UCSD-AML1 (cell line): ENCODE measurements at regions not wholly inside any gene's neighbourhood (a gene's known extent, or its start where the extent isn't known, plus 50 kb on each side); places are given as distances from the start of the nearest gene placed in this dataset.
A peak's percentile ranks its signal among the peaks of the same experiment; 100 is the strongest.

ENCODE experiments used
- DNase-seq: peaks from one replicate; lab custom pipeline; 2025; ENCODE audit not compliant: unreplicated experiment; lab: John Stamatoyannopoulos, UW

- DNase-seq, result no peak
These were observed 981.9 kb upstream of the TENM3 start for GRCh38 chr4:181261279-181261678.

GRCh38 chr4:181264893-181265292 is 978.3 kb upstream of the TENM3 start:
- no peak for DNase-seq

- DNase-seq, result no peak
These were observed 977.8 kb upstream of the TENM3 start for GRCh38 chr4:181265370-181265769.

GRCh38 chr4:181271116-181271640 is 972.0 kb upstream of the TENM3 start:
- DNase-seq, result no peak

- no peak for DNase-seq
These were observed 970.8 kb upstream of the TENM3 start for GRCh38 chr4:181272422-181272821.

GRCh38 chr4:181278941-181279340 is 964.3 kb upstream of the TENM3 start:
- DNase-seq, result no peak

GRCh38 chr4:181281451-181281850 is 961.8 kb upstream of the TENM3 start:
- DNase-seq, result no peak

GRCh38 chr4:181289198-181289597 is 954.0 kb upstream of the TENM3 start:
- DNase-seq, result peak; percentile 5

GRCh38 chr4:181291615-181292014 is 951.6 kb upstream of the TENM3 start:
- no peak for DNase-seq

- DNase-seq, result no peak
These were observed 950.2 kb upstream of the TENM3 start for GRCh38 chr4:181293014-181293413.

- DNase-seq, result no peak
These were observed 949.7 kb upstream of the TENM3 start for GRCh38 chr4:181293541-181293940.

- no peak for DNase-seq
These were observed 948.8 kb upstream of the TENM3 start for GRCh38 chr4:181294421-181294820.

GRCh38 chr4:181301735-181302710 is 941.2 kb upstream of the TENM3 start:
- DNase-seq, result peak; percentile 41

- no peak for DNase-seq
These were observed 935.4 kb upstream of the TENM3 start for GRCh38 chr4:181307824-181308223.

GRCh38 chr4:181308476-181309312 is 934.5 kb upstream of the TENM3 start:
- no peak for DNase-seq

- DNase-seq, result no peak
These were observed 931.1 kb upstream of the TENM3 start for GRCh38 chr4:181312066-181312465.

- DNase-seq, result no peak
These were observed 923.6 kb upstream of the TENM3 start for GRCh38 chr4:181319629-181320028.

- no peak for DNase-seq
These were observed 920.1 kb upstream of the TENM3 start for GRCh38 chr4:181323061-181323460.

GRCh38 chr4:181330654-181331201 is 912.5 kb upstream of the TENM3 start:
- DNase-seq, result no peak

GRCh38 chr4:181331214-181331613 is 912.0 kb upstream of the TENM3 start:
- no peak for DNase-seq

- DNase-seq, result no peak
These were observed 897.3 kb upstream of the TENM3 start for GRCh38 chr4:181345931-181346330.
